ENCODE measurements at regions not wholly inside any gene's neighbourhood (a gene's known extent, or its start where the extent isn't known, plus 50 kb on each side); places are given as distances from the start of the nearest gene placed in this dataset.

DNA sequence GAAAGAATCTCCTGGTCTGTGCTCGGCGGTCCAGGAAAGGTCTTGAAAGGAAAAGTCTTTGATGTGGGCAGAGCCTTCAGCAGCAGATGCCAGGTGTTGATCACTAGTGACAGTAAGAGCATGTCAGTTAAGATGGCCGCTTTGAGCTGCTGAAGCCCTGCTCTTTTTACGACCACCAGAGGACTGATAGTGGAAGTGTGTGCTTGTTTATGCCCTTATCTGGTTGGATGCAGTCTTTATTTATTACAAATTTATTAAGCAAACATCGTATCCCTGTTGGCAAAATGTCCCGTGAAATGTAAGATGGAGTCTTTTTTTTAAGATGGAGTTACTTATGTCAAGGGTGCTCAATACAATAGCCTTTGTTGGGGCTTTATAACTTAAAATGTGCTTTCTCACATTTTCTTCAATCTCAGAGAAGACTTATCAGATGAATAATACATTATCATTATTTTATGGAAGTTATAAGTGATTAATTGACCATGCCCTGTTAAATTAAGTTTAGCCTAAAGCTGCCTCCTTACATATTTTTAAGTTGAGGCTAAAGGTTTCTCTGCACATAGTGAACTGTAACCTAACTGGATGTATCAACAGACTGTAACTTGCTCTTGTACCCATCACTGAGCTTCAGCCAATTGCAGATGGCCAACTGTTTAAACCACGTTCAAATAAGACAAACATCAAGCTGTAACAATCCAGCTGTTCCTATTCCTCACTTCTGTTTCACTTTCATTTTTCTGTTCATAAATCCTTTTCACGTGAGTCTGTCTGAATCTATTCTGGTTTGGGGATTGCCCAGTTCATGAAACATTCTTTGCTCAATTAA is 97.4 kb upstream of the PIK3CG start:
- TF ChIP-seq CTCF (IDR thresholded peaks at IDR 0.05) (no peak), POLR2A (IDR thresholded peaks at IDR 0.05) (no peak)
